ENCODE measurements at regions not wholly inside any gene's neighbourhood (a gene's known extent, or its start where the extent isn't known, plus 50 kb on each side); places are given as distances from the start of the nearest gene placed in this dataset.

DNA sequence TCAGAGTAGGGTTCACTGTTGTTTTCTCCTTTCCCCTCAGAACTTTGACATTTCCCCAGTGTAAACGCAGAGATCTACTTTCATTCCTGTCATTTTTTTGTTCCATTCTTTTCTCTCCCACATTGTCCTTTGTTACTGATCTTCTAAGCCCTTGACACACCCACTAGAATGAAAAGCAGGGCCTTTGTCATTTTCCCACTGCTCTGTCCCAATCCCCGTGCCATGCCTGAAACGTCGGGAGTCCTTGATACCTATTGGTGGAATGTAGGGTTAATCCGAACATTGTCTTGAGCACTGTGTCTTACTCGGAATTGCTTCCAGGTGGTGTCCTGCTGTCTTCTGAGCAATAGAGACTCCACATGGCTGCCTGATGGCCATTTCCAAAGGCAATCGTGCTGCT, 887.1 kb upstream of the FRG1 start:
- H3K4me3 ChIP-seq (ENCODE audit: low read depth, low read length), result no peak overlapping the region
- no peak overlapping the region for H3K27ac ChIP-seq (ENCODE audit: extremely low read depth, low read depth, low read length)
- POLR2A ChIA-PET, result no interaction called here
- H3K36me3 ChIP-seq (ENCODE audit: control insufficient read depth in 2 of 2, insufficient read depth in 1 of 2, low read length in 2 of 2), result no peaks in the 10 kb centered on the region
- no peak for TF ChIP-seq ZNF658 (tag by site-specific recombination; IDR thresholded peaks at IDR 0.05)
- TF ChIP-seq TRIM28 (IDR thresholded peaks at IDR 0.05; ENCODE audit: borderline replicate concordance, low read length), result no peak
- TF ChIP-seq, protein P1, sequence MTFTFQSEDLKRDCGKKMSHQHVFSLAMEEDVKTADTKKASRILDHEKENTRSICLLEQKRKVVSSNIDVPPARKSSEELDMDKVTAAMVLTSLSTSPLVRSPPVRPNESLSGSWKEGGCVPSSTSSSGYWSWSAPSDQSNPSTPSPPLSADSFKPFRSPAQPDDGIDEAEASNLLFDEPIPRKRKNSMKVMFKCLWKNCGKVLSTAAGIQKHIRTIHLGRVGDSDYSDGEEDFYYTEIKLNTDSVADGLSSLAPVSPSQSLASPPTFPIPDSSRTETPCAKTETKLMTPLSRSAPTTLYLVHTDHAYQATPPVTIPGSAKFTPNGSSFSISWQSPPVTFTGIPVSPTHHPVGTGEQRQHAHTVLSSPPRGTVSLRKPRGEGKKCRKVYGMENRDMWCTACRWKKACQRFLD (tag by site-specific recombination; IDR thresholded peaks at IDR 0.05), result no peak
- no peak for TF ChIP-seq YY1 (tag by site-specific recombination; IDR thresholded peaks at IDR 0.05)
- TF ChIP-seq ZNF776 (tag by site-specific recombination; IDR thresholded peaks at IDR 0.05; ENCODE audit: borderline replicate concordance), result no peak
- TF ChIP-seq ZNF23 (tag by site-specific recombination; IDR thresholded peaks at IDR 0.05; ENCODE audit: borderline replicate concordance), result no peak
- TF ChIP-seq OSR2 (tag by site-specific recombination; IDR thresholded peaks at IDR 0.05), result no peak
- TF ChIP-seq ZNF501 (tag by site-specific recombination; IDR thresholded peaks at IDR 0.05), result no peak
- TF ChIP-seq ZNF580 (tag by site-specific recombination; IDR thresholded peaks at IDR 0.05), result no peak
- no peaks in the 10 kb centered on the region for H3K9me3 ChIP-seq (ENCODE audit: control insufficient read depth, insufficient read depth, low read depth, low read length)
- CTCF ChIA-PET, result no interaction called here
- 0 out of 2 replicates have a peak, but pooled peaks cover 3% of the 10 kb centered on the region for H3K4me1 ChIP-seq (ENCODE audit: control insufficient read depth, insufficient read depth, low read length)

DNA sequence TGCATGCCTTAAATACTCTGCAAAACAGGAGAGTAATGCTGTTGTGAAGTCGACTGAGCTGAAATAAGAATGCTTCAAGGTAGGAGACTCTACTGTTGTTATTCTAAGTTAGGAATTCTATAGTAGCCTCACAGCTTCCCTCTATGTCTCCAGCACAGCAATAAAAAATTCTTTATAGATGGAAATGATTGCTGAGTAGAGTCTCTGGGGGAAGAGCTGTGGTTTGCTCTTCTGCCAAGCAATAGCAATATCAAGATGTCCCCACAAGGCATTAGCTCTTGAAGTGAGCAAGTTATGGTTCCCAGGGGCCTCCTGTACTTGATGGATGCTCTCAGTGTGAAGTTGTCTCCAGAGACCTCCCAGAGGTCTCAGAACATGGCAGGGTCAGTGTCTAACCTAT, 880.6 kb upstream of the FRG1 start:
- Histone ChIP-seq H3K27ac (ENCODE audit: extremely low read depth, low read depth, low read length) (no peak overlapping the region), H3K36me3 (ENCODE audit: control insufficient read depth in 2 of 2, insufficient read depth in 1 of 2, low read length in 2 of 2) (no peaks in the 10 kb centered on the region), H3K4me3 (ENCODE audit: low read depth, low read length) (no peak overlapping the region), H3K4me1 (ENCODE audit: control insufficient read depth, insufficient read depth, low read length) (peaks cover 6% of the 10 kb centered on the region; the same call in 1 of the 2 replicates), H3K9me3 (ENCODE audit: control insufficient read depth, insufficient read depth, low read depth, low read length) (no peaks in the 10 kb centered on the region)
- ChIA-PET POLR2A (no interaction called here), CTCF (interaction anchor here (0.6 kb wide), 1 partner anchor 63 kb away, joined by 3 read pairs; no protein-coding TSS in a partner anchor)
- TF ChIP-seq ZNF169 (tag by site-specific recombination; IDR thresholded peaks at IDR 0.05) (no peak), ZNF76 (tag by site-specific recombination; IDR thresholded peaks at IDR 0.05; ENCODE audit: borderline replicate concordance, low read depth) (no peak), ZNF114 (tag by site-specific recombination; IDR thresholded peaks at IDR 0.05) (no peak), ZBTB20 (tag by site-specific recombination; IDR thresholded peaks at IDR 0.05) (no peak), ZNF585B (tag by site-specific recombination; IDR thresholded peaks at IDR 0.05) (no peak), ZNF148 (tag by site-specific recombination; IDR thresholded peaks at IDR 0.05; ENCODE audit: borderline replicate concordance) (no peak), MZF1 (tag by site-specific recombination; IDR thresholded peaks at IDR 0.05; ENCODE audit: borderline replicate concordance) (no peak), FEZF1 (tag by site-specific recombination; IDR thresholded peaks at IDR 0.05) (no peak), ZNF140 (tag by site-specific recombination; IDR thresholded peaks at IDR 0.05) (no peak), ZNF555 (tag by site-specific recombination; conservative IDR thresholded peaks at IDR 0.05) (no peak), ZFP3 (tag by site-specific recombination; IDR thresholded peaks at IDR 0.05; ENCODE audit: low read depth) (no peak)
- TF ChIP-seq, protein P2, sequence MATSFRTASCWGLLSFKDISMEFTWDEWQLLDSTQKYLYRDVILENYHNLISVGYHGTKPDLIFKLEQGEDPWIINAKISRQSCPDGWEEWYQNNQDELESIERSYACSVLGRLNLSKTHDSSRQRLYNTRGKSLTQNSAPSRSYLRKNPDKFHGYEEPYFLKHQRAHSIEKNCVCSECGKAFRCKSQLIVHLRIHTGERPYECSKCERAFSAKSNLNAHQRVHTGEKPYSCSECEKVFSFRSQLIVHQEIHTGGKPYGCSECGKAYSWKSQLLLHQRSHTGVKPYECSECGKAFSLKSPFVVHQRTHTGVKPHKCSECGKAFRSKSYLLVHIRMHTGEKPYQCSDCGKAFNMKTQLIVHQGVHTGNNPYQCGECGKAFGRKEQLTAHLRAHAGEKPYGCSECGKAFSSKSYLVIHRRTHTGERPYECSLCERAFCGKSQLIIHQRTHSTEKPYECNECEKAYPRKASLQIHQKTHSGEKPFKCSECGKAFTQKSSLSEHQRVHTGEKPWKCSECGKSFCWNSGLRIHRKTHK (tag by site-specific recombination; IDR thresholded peaks at IDR 0.05), result no peak
